GM21529 (cell line): ENCODE measurements at regions not wholly inside any gene's neighbourhood (a gene's known extent, or its start where the extent isn't known, plus 50 kb on each side); places are given as distances from the start of the nearest gene placed in this dataset.
"Not testable (repeated sequence)": the region's sequence is repeated elsewhere in the genome, so short reads cannot be mapped to it uniquely, and the experiment has no call there.

Experiments used
- ATAC-seq: cut with Tn5 transposase; IDR thresholded peaks from one replicate; pipeline ENCODE4 v1.9.1; 2021; ENCODE audit not compliant: unreplicated experiment

GRCh38 chr2:58398406-58398805 lies 157.3 kb upstream of the FANCL start:
- no peak for ATAC-seq

DNA sequence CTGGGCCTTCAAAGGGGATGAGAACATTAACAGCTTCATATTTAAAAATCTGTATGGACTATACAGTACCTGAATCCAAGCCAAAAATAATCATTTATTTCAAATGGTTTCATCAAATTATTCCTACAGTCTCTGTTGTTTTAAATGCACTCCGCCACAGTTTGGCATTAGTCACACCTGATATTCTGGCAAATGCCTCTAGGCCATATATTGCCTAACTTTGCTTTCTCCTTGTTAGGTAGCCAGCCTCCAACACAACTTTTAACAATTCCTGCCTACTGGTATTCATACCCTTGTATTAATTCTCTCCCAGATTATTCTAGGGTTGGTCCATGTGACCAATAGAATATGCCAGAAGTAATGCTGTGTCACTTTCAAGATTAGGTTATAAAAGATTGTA lies 146.6 kb upstream of the FANCL start:
- ATAC-seq: no peak

- ATAC-seq: not testable (repeated sequence)
These were observed 145.8 kb upstream of the FANCL start for GRCh38 chr2:58386904-58387303.

DNA sequence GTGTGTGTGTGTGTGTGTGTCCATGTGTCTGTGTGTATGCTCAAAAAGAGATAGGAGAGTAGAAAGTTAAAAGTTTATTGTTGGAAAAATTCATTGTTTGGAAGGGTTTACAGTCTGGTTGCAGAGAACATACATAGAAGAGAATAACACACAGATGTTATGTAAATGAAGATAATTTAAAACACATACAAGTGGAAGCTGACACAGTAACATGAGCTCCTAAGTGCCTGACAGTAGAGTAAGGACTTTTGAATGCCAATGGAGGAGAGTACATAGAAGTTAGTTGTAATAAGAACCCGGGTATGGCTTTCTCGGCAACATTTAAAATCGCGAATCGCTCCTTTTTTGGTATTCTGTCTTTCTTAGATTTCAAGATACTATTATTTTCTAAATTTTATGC lies 137.0 kb upstream of the FANCL start:
- no peak for ATAC-seq

GRCh38 chr2:58377181-58377580 lies 136.1 kb upstream of the FANCL start:
- no peak for ATAC-seq

- ATAC-seq: peak; percentile 66
These were observed 135.5 kb upstream of the FANCL start for GRCh38 chr2:58376592-58376991.

DNA sequence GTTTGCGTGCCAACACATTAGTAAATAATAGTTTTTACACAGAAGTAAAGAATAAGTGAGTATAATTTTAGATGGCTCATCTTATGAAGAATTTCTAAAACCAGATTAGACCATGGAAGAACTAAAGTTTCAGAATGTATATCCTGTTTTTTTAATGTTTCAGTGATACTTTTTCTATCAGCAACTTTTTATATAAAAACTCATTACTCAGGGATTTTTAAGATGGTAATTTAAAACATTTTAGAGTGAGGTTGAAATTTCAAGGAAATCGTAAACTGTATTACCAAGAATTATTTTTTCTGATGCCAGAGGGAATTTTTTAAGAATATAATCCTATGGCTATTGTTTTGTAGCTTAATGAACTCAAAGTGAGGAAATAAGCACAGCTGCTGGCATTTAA lies 128.5 kb upstream of the FANCL start:
- ATAC-seq: no peak

DNA sequence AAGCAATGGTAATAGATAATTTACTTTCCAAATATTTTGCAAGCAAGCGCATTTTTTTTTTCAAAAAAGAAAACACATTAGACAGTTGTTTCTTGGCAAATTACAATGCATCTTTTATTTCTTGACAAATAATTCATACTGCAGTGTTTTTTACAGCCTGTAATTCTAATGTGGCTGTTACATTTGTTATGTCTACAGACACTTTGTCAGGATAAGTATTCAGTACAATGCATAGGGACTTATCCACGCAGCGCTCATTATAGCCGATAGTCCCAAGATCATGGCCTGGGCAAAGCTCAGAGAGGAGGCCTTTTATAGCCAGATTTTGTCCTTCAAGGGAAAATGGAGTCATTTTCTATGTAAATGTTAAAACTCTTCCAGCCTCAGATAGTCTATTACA lies 123.0 kb upstream of the FANCL start:
- ATAC-seq: no peak

DNA sequence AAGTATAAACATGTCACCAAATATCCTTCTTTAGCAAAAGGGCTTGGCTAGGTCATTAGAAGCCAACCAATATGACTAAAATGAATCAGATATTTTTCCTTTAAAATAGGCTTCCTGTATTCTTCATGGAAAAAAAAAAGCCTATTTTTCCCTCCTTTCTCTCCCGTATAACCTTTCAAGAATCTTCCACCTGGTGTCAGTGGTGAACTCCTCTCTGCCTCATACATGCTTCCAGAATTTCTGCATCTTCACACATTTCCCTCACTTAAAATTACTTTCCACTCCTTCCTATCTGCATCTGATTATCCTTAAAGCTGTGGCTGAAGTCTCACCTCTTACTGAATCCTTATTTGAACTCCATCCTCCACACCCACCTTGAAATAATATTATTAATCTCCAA lies 116.9 kb upstream of the FANCL start:
- ATAC-seq: no peak

GRCh38 chr2:58357521-58357920 lies 116.4 kb upstream of the FANCL start:
- ATAC-seq: no peak

DNA sequence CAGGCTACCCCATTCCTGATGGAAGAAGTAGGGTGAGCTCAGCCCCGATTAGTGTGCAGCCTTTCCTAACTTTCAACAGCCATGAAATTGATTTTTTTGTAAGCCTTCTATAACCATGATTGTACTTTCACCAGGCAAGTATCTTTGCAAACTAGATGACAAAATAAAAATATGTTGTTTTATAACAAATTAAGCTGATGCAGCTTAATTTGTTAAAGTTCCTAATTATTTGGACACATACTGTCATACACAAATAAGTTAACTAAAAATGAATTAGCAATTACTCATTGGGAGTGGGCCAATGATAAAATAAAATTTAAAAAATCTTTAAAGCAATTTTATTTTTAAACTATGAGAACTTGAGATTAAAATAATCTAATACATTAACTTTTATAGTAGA lies 113.1 kb upstream of the FANCL start:
- ATAC-seq: no peak

GRCh38 chr2:58350484-58350883 lies 109.4 kb upstream of the FANCL start:
- ATAC-seq: peak; percentile 92

GRCh38 chr2:58347810-58348209 lies 106.7 kb upstream of the FANCL start:
- ATAC-seq: no peak

DNA sequence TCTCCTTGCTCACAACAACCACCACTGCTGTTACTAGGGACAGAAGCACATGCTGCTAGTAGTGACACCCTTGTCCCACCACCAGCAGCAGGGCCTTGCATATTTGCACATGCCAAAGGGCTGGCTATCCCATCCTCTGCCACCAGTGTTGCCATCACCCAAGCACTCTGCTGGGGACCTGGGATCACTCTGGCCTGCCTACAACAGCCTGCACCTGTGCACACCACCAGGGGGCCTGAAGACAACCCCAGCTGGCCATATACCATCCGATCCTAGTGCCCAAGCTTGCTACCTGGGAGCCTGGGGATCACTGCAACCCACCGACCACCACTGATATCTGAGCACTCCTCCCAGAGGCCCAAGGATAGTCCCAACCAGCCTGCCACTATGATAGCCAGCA lies 99.9 kb upstream of the FANCL start:
- no peak for ATAC-seq

DNA sequence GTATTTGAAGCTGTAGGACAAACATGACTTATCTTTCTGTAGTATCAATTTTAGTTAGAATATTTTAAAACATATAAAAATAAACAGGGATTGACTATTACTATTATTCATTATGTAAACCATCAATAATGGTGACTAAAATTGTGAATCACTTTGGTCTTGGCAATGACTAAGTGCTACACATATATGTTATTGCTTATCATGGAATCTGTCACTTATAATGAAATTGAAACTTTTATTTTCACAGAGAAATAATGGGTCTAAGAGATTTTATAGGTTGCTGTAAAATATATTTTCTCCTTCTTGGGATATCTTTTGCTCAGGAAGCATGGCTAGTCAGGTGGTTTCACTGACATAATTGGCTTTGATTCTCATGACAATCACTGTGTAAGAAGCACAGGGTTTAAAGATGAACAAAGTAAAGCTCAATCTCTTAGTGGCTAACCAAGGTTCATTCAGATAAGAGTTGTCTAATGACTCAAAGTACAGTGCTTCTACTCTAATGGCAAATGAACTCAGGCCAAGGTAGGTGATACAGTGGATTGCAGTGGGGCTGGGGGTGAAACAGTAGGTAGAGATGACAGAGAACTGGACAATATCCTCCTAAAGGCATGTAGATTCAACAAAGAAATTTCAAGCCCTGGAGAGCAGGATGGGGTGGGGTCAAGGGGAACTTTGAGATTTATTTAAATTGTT lies 98.6 kb upstream of the FANCL start:
- no peak for ATAC-seq

- no peak for ATAC-seq
These were observed 95.3 kb upstream of the FANCL start for GRCh38 chr2:58336416-58336815.

GRCh38 chr2:58334414-58334813 lies 93.3 kb upstream of the FANCL start:
- no peak for ATAC-seq

DNA sequence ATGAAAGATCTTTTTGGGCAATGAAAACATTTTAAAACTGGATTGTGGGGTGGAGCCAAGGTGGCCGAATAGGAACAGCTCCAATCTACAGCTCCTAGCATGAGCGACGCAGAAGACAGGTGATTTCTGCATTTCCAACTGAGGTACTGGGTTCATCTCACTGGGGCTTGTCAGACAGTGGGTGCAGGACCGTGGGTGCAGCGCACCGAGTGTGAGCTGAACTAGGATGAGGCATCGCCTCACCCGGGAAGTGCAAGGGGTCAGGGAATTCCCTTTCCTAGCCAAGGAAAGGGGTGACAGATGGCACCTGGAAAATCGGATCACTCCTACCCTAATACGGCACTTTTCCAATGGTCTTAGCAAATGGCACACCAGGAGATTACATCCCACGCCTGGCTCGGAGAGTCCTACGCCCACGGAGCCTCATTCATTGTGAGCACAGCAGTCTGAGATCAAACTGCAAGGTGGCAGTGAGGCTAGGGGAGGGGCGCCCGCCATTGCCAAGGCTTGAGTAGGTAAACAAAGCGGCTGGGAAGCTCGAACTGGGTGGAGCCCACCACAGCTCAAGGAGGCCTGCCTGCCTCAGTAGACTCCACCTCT lies 84.3 kb upstream of the FANCL start:
- ATAC-seq: not testable (repeated sequence)

DNA sequence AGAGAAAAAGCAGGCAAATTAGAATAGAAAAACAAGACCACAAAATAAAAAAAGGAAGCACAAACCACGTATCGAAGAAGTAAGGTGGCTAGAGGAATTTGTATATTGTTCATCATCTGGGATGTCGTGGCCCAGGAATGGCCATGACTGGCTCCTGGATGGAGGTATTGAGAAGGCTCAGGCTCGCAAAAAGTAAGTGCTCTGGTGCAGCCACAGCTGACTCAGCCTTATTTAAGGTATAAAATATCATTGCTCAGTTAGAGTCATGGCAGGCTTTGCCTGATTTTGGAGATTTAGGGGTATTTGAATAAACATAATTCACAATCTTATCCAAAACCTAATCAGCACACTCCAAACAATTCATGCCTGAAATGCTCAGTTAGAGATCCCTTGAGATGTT lies 78.4 kb upstream of the FANCL start:
- ATAC-seq: no peak

DNA sequence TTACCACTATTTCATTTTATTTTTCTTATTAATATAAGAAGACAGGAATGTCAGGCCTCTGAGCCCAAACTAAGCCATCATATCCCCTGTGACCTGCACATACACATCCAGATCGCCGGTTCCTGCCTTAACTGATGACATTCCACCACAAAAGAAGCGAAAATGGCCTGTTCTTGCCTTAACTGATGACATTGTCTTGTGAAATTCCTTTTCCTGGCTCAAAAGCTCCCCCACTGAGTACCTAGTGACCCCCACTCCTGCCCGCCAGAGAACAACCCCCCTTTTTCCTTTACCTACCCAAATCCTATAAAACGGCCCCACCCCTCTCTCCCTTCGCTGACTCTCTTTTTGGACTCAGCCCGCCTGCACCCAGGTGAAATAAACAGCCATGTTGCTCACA lies 77.8 kb upstream of the FANCL start:
- not testable (repeated sequence) for ATAC-seq

GRCh38 chr2:58313926-58314325 lies 72.8 kb upstream of the FANCL start:
- ATAC-seq: no peak

DNA sequence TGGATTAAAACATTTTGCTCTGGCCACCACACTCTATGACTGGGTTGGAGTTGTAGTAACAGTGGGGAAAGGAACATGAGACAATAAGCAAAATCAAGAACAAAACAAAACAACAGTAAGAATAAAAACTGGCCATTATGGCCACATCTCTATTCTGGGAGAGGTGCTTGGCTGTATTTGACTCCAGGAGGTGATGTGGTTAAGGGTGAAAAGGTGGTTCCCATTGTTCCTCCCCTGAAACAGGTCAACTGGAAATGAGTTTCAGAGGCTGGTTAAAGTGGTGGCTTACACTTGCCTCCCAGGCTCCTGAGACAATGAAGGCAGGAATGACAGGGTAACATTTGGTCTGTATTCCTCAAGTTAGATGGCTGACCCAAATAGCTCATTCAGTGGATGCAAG lies 67.3 kb upstream of the FANCL start:
- no peak for ATAC-seq

- no peak for ATAC-seq
These were observed 63.7 kb upstream of the FANCL start for GRCh38 chr2:58304843-58305242.
